Smooth muscle cell (in vitro differentiated cells): ENCODE measurements at regions not wholly inside any gene's neighbourhood (a gene's known extent, or its start where the extent isn't known, plus 50 kb on each side); places are given as distances from the start of the nearest gene placed in this dataset.

Source experiments
- DNase-seq: peaks from one replicate; lab custom pipeline; 2025; ENCODE audit not compliant: unreplicated experiment; lab: John Stamatoyannopoulos, UW
- H2AFZ ChIP-seq: fragments of 200-600 bp; sonication (generic); 2 replicates; pipeline ENCODE4 v1.6.0; 2016; ENCODE audit warnings: antibody characterized with exemption, low read depth, mild to moderate bottlenecking
- H3F3A ChIP-seq: fragments of 200-600 bp; sonication (generic); 2 replicates; pipeline ENCODE4 v1.6.0; 2017; ENCODE audit warnings: antibody characterized with exemption, low read depth
- H3K27ac ChIP-seq: fragments of 200-600 bp; sonication (generic); 2 replicates; pipeline ENCODE4 v1.5.1; 2016; ENCODE audit warnings: low read depth, mild to moderate bottlenecking
- H3K27me3 ChIP-seq: fragments of 200-600 bp; sonication (generic); 2 replicates; pipeline ENCODE4 v1.6.1; 2016; ENCODE audit warnings: low read depth, mild to moderate bottlenecking
- H3K36me3 ChIP-seq: fragments of 200-600 bp; sonication (generic); 2 replicates; pipeline ENCODE4 v1.5.1; 2016; ENCODE audit warnings: low read depth
- H3K4me1 ChIP-seq: fragments of 200-600 bp; sonication (generic); 2 replicates; pipeline ENCODE4 v1.5.1; 2016; ENCODE audit warnings: low read depth
- H3K4me2 ChIP-seq: fragments of 200-600 bp; sonication (generic); 2 replicates; pipeline ENCODE4 v1.6.0; 2016; ENCODE audit warnings: mild to moderate bottlenecking
- H3K4me3 ChIP-seq: fragments of 200-600 bp; sonication (generic); 2 replicates; pipeline ENCODE4 v1.5.1; 2016; ENCODE audit warnings: mild to moderate bottlenecking
- H3K79me2 ChIP-seq: fragments of 200-600 bp; sonication (generic); 2 replicates; pipeline ENCODE4 v1.6.0; 2016; ENCODE audit warnings: low read depth, mild to moderate bottlenecking
- H3K9ac ChIP-seq: fragments of 200-600 bp; sonication (generic); 2 replicates; pipeline ENCODE4 v1.6.0; 2016; ENCODE audit warnings: low read depth
- H3K9me3 ChIP-seq: fragments of 200-600 bp; sonication (generic); replicated peaks from 2 replicates; pipeline ENCODE4 v1.5.1; 2016; ENCODE audit warnings: low read depth
- H4K20me1 ChIP-seq: fragments of 200-600 bp; sonication (generic); 2 replicates; pipeline ENCODE4 v1.6.0; 2016; ENCODE audit warnings: low read depth
- WGBS: methylation state at CpG from one replicate; pipeline ENCODE4 v1.1.7; 2016; ENCODE audit warnings: low lambda C conversion rate; 5-methylcytosine and 5-hydroxymethylcytosine counted together
- TF ChIP-seq, protein P1 (sequence below): fragments of 200-600 bp; sonication (generic); IDR thresholded peaks from 2 replicates; pipeline ENCODE4 v1.5.1; 2017; ENCODE audit warnings: borderline replicate concordance, mild to moderate bottlenecking, antibody characterized with exemption; ENCODE audit not compliant: insufficient read depth, poor library complexity, severe bottlenecking

DNA sequence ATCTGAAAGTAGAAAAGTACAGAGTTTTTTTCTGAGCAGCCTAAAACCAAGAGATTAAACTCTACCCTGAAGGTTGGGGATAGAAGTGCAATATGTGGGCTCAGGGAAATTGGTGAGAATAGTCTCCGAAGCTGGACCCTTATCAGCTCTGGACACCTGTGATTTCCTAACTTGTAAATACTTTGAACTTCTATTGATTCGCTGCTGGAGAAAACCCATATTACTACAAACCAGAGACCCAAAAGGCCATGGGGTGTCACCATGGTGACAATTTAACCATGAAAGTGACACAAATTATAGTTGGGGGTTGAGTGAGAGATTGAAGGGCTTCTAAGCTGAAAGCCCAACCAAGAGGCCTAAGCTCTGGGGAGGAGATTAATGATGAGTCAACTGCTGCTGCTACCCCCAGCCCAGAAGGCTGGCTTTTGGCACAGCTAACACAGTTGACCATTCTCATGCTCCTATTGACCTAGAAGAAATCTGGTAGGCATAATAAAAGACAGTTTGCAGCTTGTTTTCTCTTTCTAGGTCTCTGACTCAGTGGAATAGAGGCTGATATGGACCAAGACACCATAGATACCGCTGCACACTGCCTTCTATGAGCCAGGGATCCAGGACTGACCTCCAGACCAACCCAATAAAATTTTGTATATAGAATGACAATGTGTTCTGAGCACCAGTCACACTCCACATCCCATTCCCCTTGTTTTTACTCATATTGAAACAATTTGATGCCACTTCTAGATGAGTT, 131.9 kb upstream of the FNDC3A start:
- Histone ChIP-seq H3K4me1 (no peaks in the 10 kb centered on the region), H3K27ac (no peak overlapping the region), H3K9ac (no peak overlapping the region), H2AFZ (no peak overlapping the region), H3K9me3 (no peaks in the 10 kb centered on the region), H3K36me3 (no peaks in the 10 kb centered on the region), H3K4me3 (no peak overlapping the region), H3K79me2 (no peaks in the 10 kb centered on the region), H3K27me3 (no peaks in the 10 kb centered on the region), H4K20me1 (no peaks in the 10 kb centered on the region), H3K4me2 (no peak overlapping the region), H3F3A (no peaks in the 10 kb centered on the region)
- 74% methylated on average over 3 of the region's 3 CpGs for WGBS
- DNase-seq = no peak
- TF ChIP-seq, protein P1, sequence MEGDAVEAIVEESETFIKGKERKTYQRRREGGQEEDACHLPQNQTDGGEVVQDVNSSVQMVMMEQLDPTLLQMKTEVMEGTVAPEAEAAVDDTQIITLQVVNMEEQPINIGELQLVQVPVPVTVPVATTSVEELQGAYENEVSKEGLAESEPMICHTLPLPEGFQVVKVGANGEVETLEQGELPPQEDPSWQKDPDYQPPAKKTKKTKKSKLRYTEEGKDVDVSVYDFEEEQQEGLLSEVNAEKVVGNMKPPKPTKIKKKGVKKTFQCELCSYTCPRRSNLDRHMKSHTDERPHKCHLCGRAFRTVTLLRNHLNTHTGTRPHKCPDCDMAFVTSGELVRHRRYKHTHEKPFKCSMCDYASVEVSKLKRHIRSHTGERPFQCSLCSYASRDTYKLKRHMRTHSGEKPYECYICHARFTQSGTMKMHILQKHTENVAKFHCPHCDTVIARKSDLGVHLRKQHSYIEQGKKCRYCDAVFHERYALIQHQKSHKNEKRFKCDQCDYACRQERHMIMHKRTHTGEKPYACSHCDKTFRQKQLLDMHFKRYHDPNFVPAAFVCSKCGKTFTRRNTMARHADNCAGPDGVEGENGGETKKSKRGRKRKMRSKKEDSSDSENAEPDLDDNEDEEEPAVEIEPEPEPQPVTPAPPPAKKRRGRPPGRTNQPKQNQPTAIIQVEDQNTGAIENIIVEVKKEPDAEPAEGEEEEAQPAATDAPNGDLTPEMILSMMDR = no peak

DNA sequence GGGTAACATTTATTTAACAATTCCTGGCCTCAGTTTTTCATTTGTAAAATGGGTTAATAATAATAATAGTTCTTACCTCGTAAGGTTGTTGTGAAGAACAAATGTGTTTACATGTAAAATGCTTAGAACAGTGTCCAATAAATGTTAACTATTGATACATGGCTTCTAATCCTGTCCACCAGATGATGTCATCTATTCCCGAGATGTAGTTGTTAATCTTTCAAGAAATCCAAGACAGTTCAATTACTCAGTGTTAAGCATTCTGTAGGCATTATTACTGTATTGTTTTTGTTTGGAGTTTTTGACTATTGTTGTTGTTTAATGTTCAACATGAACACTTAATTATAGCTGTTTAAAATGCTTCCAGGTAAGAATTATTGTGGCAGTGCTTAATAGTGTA, 131.0 kb upstream of the FNDC3A start:
- no peak overlapping the region for H3K27ac ChIP-seq
- no peaks in the 10 kb centered on the region for H3F3A ChIP-seq
- no peak overlapping the region for H3K4me2 ChIP-seq
- H2AFZ ChIP-seq = no peak overlapping the region
- TF ChIP-seq, protein P1 = no peak
- H3K4me3 ChIP-seq = no peak overlapping the region
- H4K20me1 ChIP-seq = no peaks in the 10 kb centered on the region
- H3K79me2 ChIP-seq = no peaks in the 10 kb centered on the region
- H3K36me3 ChIP-seq = no peaks in the 10 kb centered on the region
- 81% methylated on average over 2 of the region's 2 CpGs for WGBS
- H3K27me3 ChIP-seq = no peaks in the 10 kb centered on the region
- no peak for DNase-seq
- H3K9ac ChIP-seq = no peak overlapping the region
- H3K9me3 ChIP-seq = no peaks in the 10 kb centered on the region
- no peaks in the 10 kb centered on the region for H3K4me1 ChIP-seq

DNA sequence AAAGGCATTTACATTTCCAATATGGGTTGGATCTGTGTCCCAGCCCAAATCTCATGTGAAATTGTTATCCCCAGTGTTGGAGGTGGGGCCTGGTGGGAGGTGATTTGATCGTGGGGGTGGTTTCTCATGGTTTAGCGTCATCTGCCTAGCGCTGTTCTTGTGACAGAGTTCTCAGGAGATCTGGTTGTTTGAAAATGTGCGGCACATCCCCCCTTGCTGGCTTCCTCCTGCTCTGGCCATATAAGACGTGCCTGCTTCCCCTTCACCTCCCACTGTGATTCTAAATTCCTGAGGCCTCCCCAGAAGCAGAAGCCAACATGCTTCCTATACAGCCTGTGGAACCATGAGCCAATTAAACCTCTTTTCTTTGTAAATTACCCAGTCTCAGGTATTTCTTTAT, 126.2 kb upstream of the FNDC3A start:
- Histone ChIP-seq H3K4me2 (no peak overlapping the region), H3F3A (peaks cover 6% of the 10 kb centered on the region), H3K36me3 (no peaks in the 10 kb centered on the region), H3K9me3 (no peaks in the 10 kb centered on the region), H2AFZ (no peak overlapping the region), H3K27ac (no peak overlapping the region), H3K9ac (no peak overlapping the region), H3K79me2 (no peaks in the 10 kb centered on the region), H3K4me3 (no peak overlapping the region), H3K4me1 (no peaks in the 10 kb centered on the region), H3K27me3 (no peaks in the 10 kb centered on the region), H4K20me1 (no peaks in the 10 kb centered on the region)
- no peak for DNase-seq
- 77% methylated on average over 5 of the region's 5 CpGs for WGBS
- TF ChIP-seq, protein P1 = no peak

DNA sequence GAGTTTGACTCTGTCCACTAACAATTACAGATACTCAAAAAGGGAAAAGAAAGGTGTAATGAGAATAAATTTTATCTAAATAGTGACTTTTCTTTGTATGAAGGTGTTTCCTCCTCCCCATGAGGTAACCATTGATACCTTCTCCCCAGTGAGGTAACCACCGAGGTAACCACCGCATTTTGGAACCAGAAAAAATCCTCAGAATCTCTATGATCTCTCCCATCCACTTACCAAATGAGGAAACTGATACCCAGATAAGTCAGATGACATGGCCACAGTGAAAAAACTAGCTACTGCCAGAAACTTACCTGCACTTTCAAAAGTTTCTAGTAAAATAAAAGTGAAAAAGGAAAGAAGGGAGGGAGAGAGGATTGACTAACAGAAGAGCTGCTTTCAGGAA, 124.0 kb upstream of the FNDC3A start:
- H3K4me3 ChIP-seq = no peak overlapping the region
- no peak overlapping the region for H3K9ac ChIP-seq
- no peak overlapping the region for H3K4me2 ChIP-seq
- H2AFZ ChIP-seq = no peak overlapping the region
- no peak overlapping the region for H3K27ac ChIP-seq
- no peaks in the 10 kb centered on the region for H3K79me2 ChIP-seq
- H3K27me3 ChIP-seq = no peaks in the 10 kb centered on the region
- no peaks in the 10 kb centered on the region for H3K4me1 ChIP-seq
- WGBS = 91% methylated on average over 2 of the region's 2 CpGs
- H3K9me3 ChIP-seq = no peaks in the 10 kb centered on the region
- DNase-seq = no peak
- TF ChIP-seq, protein P1 = no peak
- no peaks in the 10 kb centered on the region for H4K20me1 ChIP-seq
- H3K36me3 ChIP-seq = no peaks in the 10 kb centered on the region
- H3F3A ChIP-seq = peaks cover 10% of the 10 kb centered on the region
